ENCODE measurements at regions not wholly inside any gene's neighbourhood (a gene's known extent, or its start where the extent isn't known, plus 50 kb on each side); places are given as distances from the start of the nearest gene placed in this dataset.

DNA sequence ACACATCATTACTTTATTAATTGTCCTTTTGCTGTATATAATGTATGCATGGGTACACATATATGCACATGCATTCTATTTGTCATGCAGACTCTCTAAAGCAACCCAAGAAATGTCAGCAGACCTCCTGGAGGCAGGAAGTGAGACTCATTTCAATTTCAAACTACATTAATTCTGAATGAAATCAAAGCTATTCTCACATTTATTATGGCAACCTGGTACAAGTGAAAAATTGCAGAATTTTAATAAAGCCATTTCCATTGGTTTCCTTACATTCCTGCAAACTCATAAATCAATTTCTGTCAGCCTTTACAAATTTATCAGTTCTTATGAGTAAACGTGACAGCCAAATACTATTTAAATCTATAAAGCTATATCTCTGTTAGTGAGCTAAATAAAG lies 430.4 kb upstream of the NUDT12 start:
- TF ChIP-seq CREB5 (CRISPR knock-in tag; IDR thresholded peaks at IDR 0.05; ENCODE audit: low read depth) (no peak), ZC3H10 (CRISPR knock-in tag; IDR thresholded peaks at IDR 0.05) (no peak), ZFP30 (CRISPR knock-in tag; IDR thresholded peaks at IDR 0.05) (no peak), TOX (CRISPR knock-in tag; IDR thresholded peaks at IDR 0.05; ENCODE audit: borderline replicate concordance) (no peak), PPARA (CRISPR knock-in tag; IDR thresholded peaks at IDR 0.05; ENCODE audit: borderline replicate concordance) (no peak), PATZ1 (CRISPR knock-in tag; IDR thresholded peaks at IDR 0.05; ENCODE audit: borderline replicate concordance) (no peak), SNAI2 (CRISPR knock-in tag; IDR thresholded peaks at IDR 0.05) (no peak), OSR1 (CRISPR knock-in tag; IDR thresholded peaks at IDR 0.05) (no peak), ZNF8 (CRISPR knock-in tag; IDR thresholded peaks at IDR 0.05) (no peak)
- TF ChIP-seq, protein P1, sequence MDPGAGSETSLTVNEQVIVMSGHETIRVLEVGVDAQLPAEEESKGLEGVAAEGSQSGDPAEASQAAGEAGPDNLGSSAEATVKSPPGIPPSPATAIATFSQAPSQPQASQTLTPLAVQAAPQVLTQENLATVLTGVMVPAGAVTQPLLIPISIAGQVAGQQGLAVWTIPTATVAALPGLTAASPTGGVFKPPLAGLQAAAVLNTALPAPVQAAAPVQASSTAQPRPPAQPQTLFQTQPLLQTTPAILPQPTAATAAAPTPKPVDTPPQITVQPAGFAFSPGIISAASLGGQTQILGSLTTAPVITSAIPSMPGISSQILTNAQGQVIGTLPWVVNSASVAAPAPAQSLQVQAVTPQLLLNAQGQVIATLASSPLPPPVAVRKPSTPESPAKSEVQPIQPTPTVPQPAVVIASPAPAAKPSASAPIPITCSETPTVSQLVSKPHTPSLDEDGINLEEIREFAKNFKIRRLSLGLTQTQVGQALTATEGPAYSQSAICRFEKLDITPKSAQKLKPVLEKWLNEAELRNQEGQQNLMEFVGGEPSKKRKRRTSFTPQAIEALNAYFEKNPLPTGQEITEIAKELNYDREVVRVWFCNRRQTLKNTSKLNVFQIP (CRISPR knock-in tag; IDR thresholded peaks at IDR 0.05; ENCODE audit: borderline replicate concordance, low read depth) = no peak
